Naive thymus-derived CD4-positive, alpha-beta T cell (primary cell): ENCODE measurements at regions not wholly inside any gene's neighbourhood (a gene's known extent, or its start where the extent isn't known, plus 50 kb on each side); places are given as distances from the start of the nearest gene placed in this dataset.
A peak's percentile ranks its signal among the peaks of the same experiment; 100 is the strongest.
"Not testable (repeated sequence)": the region's sequence is repeated elsewhere in the genome, so short reads cannot be mapped to it uniquely, and the experiment has no call there.

Source experiments
- ATAC-seq: fragments of 150-1000 bp; cut with Tn5 transposase; 2 replicates; pipeline ENCODE4 v1.10.0; 2021; ENCODE audit warnings: mild to moderate bottlenecking, moderate library complexity
- CTCF ChIA-PET: fragments of 350-600 bp; sonication (Branson Sonifier 250); formaldehyde crosslinking; loops from one replicate; lab custom pipeline; 2021; ENCODE audit warnings: antibody characterized with exemption; lab: Charles Lee
- POLR2A ChIA-PET: fragments of 350-600 bp; sonication (Branson Sonifier 250); formaldehyde crosslinking; loops from one replicate; lab custom pipeline; 2021; ENCODE audit warnings: antibody characterized with exemption, inconsistent platforms; lab: Charles Lee
- DNase-seq, 9 donors: peaks; one replicate each; pipeline versions ENCODE4 v3.0.0 to v3.0.0-alpha.2; 2020 to 2022; ENCODE audit warnings: mixed read lengths in 1 of 9
- H3K27ac ChIP-seq: one replicate; pipeline ENCODE4 v1.7.0; 2013; ENCODE audit warnings: mild to moderate bottlenecking, low read depth, low read length, moderate library complexity
- H3K27me3 ChIP-seq, 2 donors: one replicate each; pipeline ENCODE4 v1.7.0; 2013; ENCODE audit warnings: low read length in 2 of 2, mild to moderate bottlenecking in 2 of 2, moderate library complexity in 2 of 2; ENCODE audit not compliant: control insufficient read depth in 2 of 2, insufficient read depth in 2 of 2
- H3K36me3 ChIP-seq, 3 experiments: 1 replicate in 2 of 3; 2 replicates in 1 of 3; pipeline ENCODE4 v1.7.0; 2013; ENCODE audit warnings: low read length in 3 of 3, mild to moderate bottlenecking in 3 of 3, moderate library complexity in 1 of 3; ENCODE audit not compliant: insufficient read depth in 3 of 3, control insufficient read depth in 2 of 3
- H3K4me1 ChIP-seq, 2 donors: one replicate each; pipeline ENCODE4 v1.7.0; 2013; ENCODE audit warnings: low read length in 2 of 2, mild to moderate bottlenecking in 2 of 2, moderate library complexity in 1 of 2; ENCODE audit not compliant: control insufficient read depth in 2 of 2, insufficient read depth in 2 of 2
- H3K4me3 ChIP-seq: 2 replicates; pipeline ENCODE4 v1.7.0; 2013; ENCODE audit warnings: mild to moderate bottlenecking, low read length
- H3K9me3 ChIP-seq, 3 experiments: 1 replicate in 2 of 3; 2 replicates in 1 of 3; pipeline ENCODE4 v1.7.0; 2013; ENCODE audit warnings: low read length in 3 of 3; ENCODE audit not compliant: control insufficient read depth in 2 of 3
- H3K27ac Mint-ChIP-seq, 9 donors: one replicate each; pipeline ENCODE4 v1.8.0; 2020 to 2022; ENCODE audit warnings: mixed read lengths in 9 of 9, mild to moderate bottlenecking in 8 of 9, moderate library complexity in 5 of 9, inconsistent platforms in 2 of 9
- H3K27me3 Mint-ChIP-seq, 5 donors: one replicate each; pipeline ENCODE4 v1.8.0; 2021 to 2022; ENCODE audit warnings: mixed read lengths in 5 of 5, mild to moderate bottlenecking in 1 of 5
- H3K36me3 Mint-ChIP-seq, 5 donors: one replicate each; pipeline ENCODE4 v1.8.0; 2020 to 2022; ENCODE audit warnings: mixed read lengths in 5 of 5, mild to moderate bottlenecking in 3 of 5, inconsistent platforms in 1 of 5
- H3K4me1 Mint-ChIP-seq, 7 donors: one replicate each; pipeline ENCODE4 v1.8.0; 2020 to 2022; ENCODE audit warnings: mixed read lengths in 7 of 7, mild to moderate bottlenecking in 3 of 7, inconsistent platforms in 1 of 7
- H3K4me3 Mint-ChIP-seq, 10 donors: one replicate each; pipeline ENCODE4 v1.8.0; 2020 to 2022; ENCODE audit warnings: mild to moderate bottlenecking in 10 of 10, mixed read lengths in 10 of 10, moderate library complexity in 6 of 10, inconsistent platforms in 2 of 10
- H3K9me3 Mint-ChIP-seq, 11 donors: one replicate each; pipeline ENCODE4 v1.8.0; 2020 to 2022; ENCODE audit warnings: mixed read lengths in 11 of 11, mild to moderate bottlenecking in 4 of 11, inconsistent platforms in 1 of 11, moderate library complexity in 1 of 11
- intact Hi-C, 2 donors: fragments of 100-400 bp; cut with micrococcal nuclease; formaldehyde crosslinking; loops; one replicate each; pipeline ENCODE4 v1.15.1; 2023

DNA sequence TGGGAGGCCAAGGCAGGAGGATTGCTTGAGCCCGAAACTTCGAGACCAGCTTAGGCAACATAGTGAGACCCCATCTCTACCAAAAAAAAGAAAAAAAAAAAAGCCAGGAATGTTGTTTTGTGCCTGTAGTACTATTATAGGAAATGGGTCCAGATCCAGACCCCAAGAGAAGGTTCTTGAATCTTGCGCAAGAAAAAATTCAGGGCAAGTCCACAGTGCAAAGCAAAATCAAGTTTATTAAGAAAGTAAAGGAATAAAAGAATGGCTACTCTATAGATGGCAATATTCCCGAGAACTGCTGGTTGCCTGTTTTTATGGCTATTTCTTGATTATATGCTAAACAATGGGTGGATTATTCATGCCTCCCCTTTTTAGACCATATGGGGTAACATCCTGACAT is 51.2 kb upstream of the RDX start:
- CTCF ChIA-PET = interaction anchor here (0.6 to 0.7 kb wide), 2 partner anchors 146 to 1766 kb away, joined by 3 read pairs; no protein-coding TSS in a partner anchor
- H3K27me3 ChIP-seq = no peaks in the 10 kb centered on the region
- H3K4me3 ChIP-seq = no peak overlapping the region
- peaks cover 0 to 11% (median 0%) of the 10 kb centered on the region in 11 donors for H3K9me3 Mint-ChIP-seq
- H3K4me3 Mint-ChIP-seq = no peak overlapping the region
- peaks cover 0 to 22% (median 0%) of the 10 kb centered on the region in 5 donors for H3K36me3 Mint-ChIP-seq
- no peaks in the 10 kb centered on the region for H3K36me3 ChIP-seq
- intact Hi-C loops = no loop called here
- H3K4me1 ChIP-seq = peaks cover 0 to 7% of the 10 kb centered on the region in 2 donors
- no peak for DNase-seq
- POLR2A ChIA-PET = no interaction called here
- H3K4me1 Mint-ChIP-seq = peaks cover 13 to 60% (median 20%) of the 10 kb centered on the region in 7 donors
- H3K27me3 Mint-ChIP-seq = no peaks in the 10 kb centered on the region
- H3K9me3 ChIP-seq = no peaks in the 10 kb centered on the region
- no peak overlapping the region for H3K27ac ChIP-seq
- ATAC-seq = no peak
- H3K27ac Mint-ChIP-seq = peak overlapping the region in 1 of 9 donors; percentile 79

DNA sequence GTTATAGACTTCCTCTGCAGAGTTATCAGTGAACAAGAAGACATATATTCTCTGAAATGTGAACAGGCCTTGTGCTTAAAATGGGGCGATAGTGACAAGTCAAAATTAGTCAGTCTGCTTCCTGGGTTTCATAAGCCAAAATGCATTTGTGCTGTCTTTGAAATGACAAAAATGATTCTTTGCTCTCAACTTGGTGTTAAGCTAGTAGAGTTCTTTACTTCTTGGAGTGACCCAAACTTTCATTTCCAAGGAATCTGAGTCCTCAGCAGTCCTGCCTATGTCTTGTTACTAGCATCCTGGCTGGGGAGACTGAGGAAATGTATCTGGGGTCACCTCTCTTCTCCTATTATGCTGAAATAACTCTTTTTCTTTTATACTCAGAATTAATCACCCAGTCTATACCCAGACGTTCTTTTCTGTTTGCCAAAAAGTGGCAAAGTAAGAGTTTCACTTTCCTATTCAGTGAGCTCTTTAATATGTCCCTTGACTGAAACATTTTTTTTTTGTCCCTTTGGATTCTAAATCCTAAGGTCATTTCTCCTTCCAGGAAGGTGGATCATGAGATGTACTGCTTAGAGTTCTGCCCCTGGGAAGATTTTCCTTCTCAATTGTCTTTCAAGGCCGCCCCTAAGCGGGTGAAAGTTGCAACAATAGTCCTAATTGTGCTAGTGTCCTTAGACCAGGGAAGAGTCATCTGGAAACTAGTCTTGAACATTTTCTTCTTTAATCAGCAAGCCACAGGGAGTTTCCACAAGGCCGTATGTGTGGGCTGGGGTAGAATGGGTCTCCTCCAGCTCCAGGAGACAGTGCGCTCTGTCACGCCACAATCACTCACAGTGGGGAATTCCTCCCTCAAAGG is 53.0 kb upstream of the RDX start:
- Histone ChIP-seq H3K4me3 (no peak overlapping the region), H3K27ac (no peak overlapping the region), H3K9me3 (no peaks in the 10 kb centered on the region), H3K4me1 (peaks cover 0 to 7% of the 10 kb centered on the region in 2 donors), H3K27me3 (no peaks in the 10 kb centered on the region), H3K36me3 (no peaks in the 10 kb centered on the region)
- ATAC-seq (peak; percentile 18), DNase-seq (peak in 1 of 9 donors; percentile 79)
- H3K4me1 Mint-ChIP-seq = peaks cover 13 to 49% (median 20%) of the 10 kb centered on the region in 7 donors
- POLR2A ChIA-PET = interaction anchor here (0.7 kb wide), 1 partner anchor 1963 kb away, joined by 3 read pairs; no protein-coding TSS in a partner anchor
- peaks cover 0 to 14% (median 0%) of the 10 kb centered on the region in 5 donors for H3K36me3 Mint-ChIP-seq
- no peaks in the 10 kb centered on the region for H3K27me3 Mint-ChIP-seq
- H3K27ac Mint-ChIP-seq = peak overlapping the region in 6 of 9 donors; percentile 6 to 96 (median 38)
- CTCF ChIA-PET = no interaction called here
- H3K4me3 Mint-ChIP-seq = peak overlapping the region in 5 of 10 donors; percentile 3 to 69 (median 7)
- H3K9me3 Mint-ChIP-seq = no peaks in the 10 kb centered on the region
- intact Hi-C loops = loop anchor here in 1 of 2 donors (1.0 kb wide), 2 partner anchors 24 to 54 kb away; no protein-coding TSS in a partner anchor

DNA sequence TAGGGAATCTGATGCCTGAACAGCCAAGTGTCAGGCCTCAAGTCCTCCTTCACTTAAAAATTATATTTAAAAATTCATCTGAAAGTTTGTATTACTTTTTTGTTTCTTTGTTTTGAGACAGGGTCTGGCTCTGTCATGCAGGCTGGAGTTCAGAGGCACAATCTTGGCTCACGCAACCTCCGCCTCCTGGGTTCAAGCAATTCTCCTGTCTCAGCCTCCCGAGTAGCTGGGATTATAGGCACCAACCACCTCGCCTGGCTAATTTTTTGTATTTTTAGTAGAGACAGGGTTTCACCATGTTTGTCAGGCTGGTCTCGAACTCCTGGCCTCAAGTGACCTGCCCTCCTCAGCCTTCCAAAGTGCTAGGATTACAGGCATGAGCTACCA is 53.6 kb upstream of the RDX start:
- H3K27ac Mint-ChIP-seq = peak overlapping the region in 2 of 9 donors; percentile 36 to 96
- not testable (repeated sequence) for H3K27ac ChIP-seq, H3K4me3 ChIP-seq

DNA sequence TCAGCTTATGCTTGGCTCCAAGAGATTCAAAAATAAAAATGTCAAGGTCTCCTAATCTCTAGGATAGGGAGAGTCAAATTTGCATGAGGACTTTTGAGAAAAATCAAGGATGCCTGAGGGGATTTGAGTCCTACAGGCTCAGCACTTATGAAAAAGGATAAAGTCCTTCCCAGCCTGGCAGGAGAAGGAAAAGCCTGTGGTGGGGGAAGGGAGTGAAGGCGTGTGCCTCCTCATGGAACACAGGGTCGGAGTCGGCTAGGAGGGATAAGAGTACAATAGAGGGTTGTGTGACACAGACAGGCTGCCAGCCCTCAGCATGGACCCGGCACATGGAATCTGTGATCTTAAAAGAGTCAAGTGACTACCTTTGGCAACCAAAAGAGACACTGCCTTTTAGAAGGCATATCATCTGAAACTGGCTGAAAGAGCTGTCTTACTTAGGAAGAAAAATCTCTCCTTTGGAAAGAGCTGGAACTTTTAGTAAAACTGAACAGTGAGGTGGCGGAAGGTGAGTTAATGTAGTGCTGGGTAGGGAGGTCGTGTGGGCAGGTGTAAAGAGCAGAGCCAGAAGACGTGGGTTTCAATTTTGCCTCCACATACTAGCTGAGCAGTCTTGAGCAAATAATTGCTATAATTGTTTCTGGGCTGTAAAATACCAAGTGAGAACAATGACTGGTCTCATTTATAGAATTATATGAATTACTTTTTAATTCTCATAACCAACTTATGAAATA is 58.8 kb upstream of the RDX start:
- no peaks in the 10 kb centered on the region for H3K27me3 ChIP-seq
- no peak overlapping the region for H3K4me3 ChIP-seq
- ATAC-seq (no peak), DNase-seq (no peak)
- Mint-ChIP-seq H3K36me3 (peaks cover 0 to 15% (median 0%) of the 10 kb centered on the region in 5 donors), H3K4me1 (peaks cover 0 to 24% (median 0%) of the 10 kb centered on the region in 7 donors), H3K27me3 (no peaks in the 10 kb centered on the region), H3K27ac (no peak overlapping the region), H3K4me3 (no peak overlapping the region), H3K9me3 (no peaks in the 10 kb centered on the region)
- H3K9me3 ChIP-seq = no peaks in the 10 kb centered on the region
- H3K36me3 ChIP-seq = no peaks in the 10 kb centered on the region
- no peak overlapping the region for H3K27ac ChIP-seq
- ChIA-PET POLR2A (no interaction called here), CTCF (no interaction called here)
- H3K4me1 ChIP-seq = no peaks in the 10 kb centered on the region
- intact Hi-C loops = no loop called here

More for the DNA sequence above, 53.6 kb upstream of the RDX start:
- Mint-ChIP-seq H3K36me3 (peaks cover 0 to 12% (median 0%) of the 10 kb centered on the region in 5 donors), H3K4me3 (peak overlapping the region in 1 of 10 donors; percentile 69), H3K4me1 (peaks cover 13 to 48% (median 20%) of the 10 kb centered on the region in 7 donors)
- intact Hi-C loops = loop anchor here in 1 of 2 donors (1.0 kb wide), 2 partner anchors 23 to 55 kb away; no protein-coding TSS in a partner anchor
- H3K27me3 ChIP-seq, H3K36me3 ChIP-seq, H3K9me3 ChIP-seq, H3K4me1 ChIP-seq, DNase-seq, H3K9me3 Mint-ChIP-seq, ATAC-seq, CTCF ChIA-PET, H3K27me3 Mint-ChIP-seq: not testable (repeated sequence)
- POLR2A ChIA-PET = interaction anchor here (0.6 kb wide), 1 partner anchor 17 kb away, joined by 3 read pairs; no protein-coding TSS in a partner anchor

DNA sequence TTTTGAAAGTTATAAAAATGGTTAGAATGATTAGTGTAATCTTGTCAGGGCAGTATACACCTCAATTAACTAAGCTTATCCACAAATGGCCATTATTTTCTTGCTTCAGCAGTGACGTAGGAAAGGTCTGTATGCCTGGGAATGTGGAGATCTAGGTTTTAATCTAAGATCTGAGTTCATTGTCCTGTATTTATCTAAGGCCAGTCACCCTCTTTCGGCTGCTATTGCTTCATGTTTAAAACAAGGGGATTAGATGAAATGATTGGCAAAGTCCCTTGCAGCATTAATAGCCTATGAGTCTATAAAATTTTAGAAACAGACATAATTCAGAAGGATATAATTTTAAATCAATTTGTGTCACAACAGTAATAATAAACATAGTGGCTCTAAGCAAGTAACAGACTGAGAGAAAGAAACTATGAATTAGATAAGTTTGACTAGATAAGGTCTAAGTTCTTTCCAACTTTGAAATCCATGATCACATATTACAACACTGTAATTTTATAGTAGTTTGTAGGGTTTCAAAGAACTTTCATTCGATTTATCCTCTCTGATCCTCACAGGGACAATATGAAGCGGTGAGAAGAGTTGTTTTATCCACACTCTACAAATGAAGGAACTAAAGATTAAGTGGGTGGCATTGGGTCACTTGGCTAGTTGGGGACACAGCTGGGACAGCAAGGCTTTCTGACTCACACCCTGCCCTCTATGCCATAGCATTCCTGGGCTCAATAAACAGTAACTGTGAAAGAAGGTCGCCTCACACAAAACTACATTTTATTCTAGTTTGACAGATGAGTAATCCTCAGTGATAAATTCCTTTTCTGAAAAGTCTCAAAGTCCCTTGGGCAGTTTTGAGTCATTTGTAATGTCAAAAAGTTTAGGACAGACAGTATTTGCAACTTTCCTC is 60.6 kb upstream of the RDX start:
- CTCF ChIA-PET = interaction anchor here (0.6 kb wide), 1 partner anchor 17 kb away, joined by 3 read pairs; no protein-coding TSS in a partner anchor
- no peak overlapping the region for H3K27ac ChIP-seq
- intact Hi-C loops = no loop called here
- H3K4me3 ChIP-seq = no peak overlapping the region
- peak overlapping the region in 1 of 9 donors; percentile 39 for H3K27ac Mint-ChIP-seq
- no peak overlapping the region for H3K4me3 Mint-ChIP-seq
- H3K9me3 ChIP-seq = no peaks in the 10 kb centered on the region
- H3K36me3 Mint-ChIP-seq = peaks cover 0 to 13% (median 0%) of the 10 kb centered on the region in 5 donors
- ATAC-seq (no peak), DNase-seq (no peak)
- H3K36me3 ChIP-seq = no peaks in the 10 kb centered on the region
- no peaks in the 10 kb centered on the region for H3K27me3 ChIP-seq
- peaks cover 0 to 19% (median 0%) of the 10 kb centered on the region in 7 donors for H3K4me1 Mint-ChIP-seq
- POLR2A ChIA-PET = no interaction called here
- peaks cover 0 to 4% (median 0%) of the 10 kb centered on the region in 5 donors for H3K27me3 Mint-ChIP-seq
- no peaks in the 10 kb centered on the region for H3K9me3 Mint-ChIP-seq
- no peaks in the 10 kb centered on the region for H3K4me1 ChIP-seq

DNA sequence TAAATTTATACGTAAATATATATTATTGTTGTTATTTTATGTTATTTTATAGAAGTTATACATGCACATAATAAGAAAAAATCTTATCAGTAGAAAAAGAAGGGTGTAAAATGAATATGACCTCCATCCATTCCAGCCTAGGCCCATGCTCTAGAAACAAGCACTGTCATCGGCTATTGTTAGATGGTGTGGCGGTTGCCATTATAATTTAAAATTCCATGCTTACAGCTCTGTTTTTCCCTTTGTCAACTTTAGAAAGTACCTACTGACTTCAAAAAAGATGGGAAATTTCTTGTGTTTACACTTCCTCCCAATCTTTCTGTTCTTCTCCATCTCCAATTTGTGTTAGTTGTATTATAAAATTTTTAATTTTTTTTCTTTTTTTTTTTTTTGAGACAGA is 61.9 kb upstream of the RDX start:
- ATAC-seq (no peak), DNase-seq (no peak)
- Mint-ChIP-seq H3K27ac (no peak overlapping the region), H3K4me3 (no peak overlapping the region), H3K36me3 (peaks cover 0 to 13% (median 0%) of the 10 kb centered on the region in 5 donors), H3K9me3 (no peaks in the 10 kb centered on the region), H3K4me1 (peaks cover 0 to 28% (median 0%) of the 10 kb centered on the region in 7 donors), H3K27me3 (peaks cover 0 to 10% (median 0%) of the 10 kb centered on the region in 5 donors)
- H3K4me3 ChIP-seq = no peak overlapping the region
- H3K9me3 ChIP-seq = no peaks in the 10 kb centered on the region
- intact Hi-C loops = no loop called here
- no peak overlapping the region for H3K27ac ChIP-seq
- CTCF ChIA-PET = no interaction called here
- POLR2A ChIA-PET = no interaction called here
- H3K36me3 ChIP-seq = no peaks in the 10 kb centered on the region
- H3K27me3 ChIP-seq = no peaks in the 10 kb centered on the region
- H3K4me1 ChIP-seq = no peaks in the 10 kb centered on the region
